ENCODE measurements at regions not wholly inside any gene's neighbourhood (a gene's known extent, or its start where the extent isn't known, plus 50 kb on each side); places are given as distances from the start of the nearest gene placed in this dataset.

DNA sequence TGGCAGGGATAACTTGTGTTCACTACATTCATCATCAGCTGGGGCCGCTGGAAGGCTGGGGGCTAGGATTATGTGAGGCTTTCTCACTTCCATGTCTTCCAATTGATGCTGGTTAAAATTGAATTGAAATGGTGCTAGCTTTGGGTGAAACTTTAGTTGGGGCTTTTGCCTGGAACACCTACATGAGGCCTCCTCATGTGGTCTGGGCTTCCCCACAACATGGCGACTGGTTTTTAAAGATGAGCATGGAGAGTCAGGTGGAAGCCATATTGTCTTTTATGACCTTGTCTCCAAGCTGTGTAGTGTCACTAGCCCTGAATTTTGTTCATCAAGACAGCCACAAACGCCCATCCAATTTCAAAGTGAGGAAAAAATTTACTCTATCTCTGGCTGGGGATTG is 1033.9 kb downstream of the TYW1 start:
- H3K27me3 ChIP-seq (ENCODE audit: insufficient read depth, low read depth, severe bottlenecking), result no peaks in the 10 kb centered on the region
- no peak overlapping the region for H3K4me3 ChIP-seq (ENCODE audit: low read depth, low read length)
- H3K36me3 ChIP-seq, result no peaks in the 10 kb centered on the region
- no peaks in the 10 kb centered on the region for H3K9me3 ChIP-seq (ENCODE audit: severe bottlenecking)
- no peak for DNase-seq
- H3K27ac ChIP-seq, result no peak overlapping the region
- TF ChIP-seq, protein P1, sequence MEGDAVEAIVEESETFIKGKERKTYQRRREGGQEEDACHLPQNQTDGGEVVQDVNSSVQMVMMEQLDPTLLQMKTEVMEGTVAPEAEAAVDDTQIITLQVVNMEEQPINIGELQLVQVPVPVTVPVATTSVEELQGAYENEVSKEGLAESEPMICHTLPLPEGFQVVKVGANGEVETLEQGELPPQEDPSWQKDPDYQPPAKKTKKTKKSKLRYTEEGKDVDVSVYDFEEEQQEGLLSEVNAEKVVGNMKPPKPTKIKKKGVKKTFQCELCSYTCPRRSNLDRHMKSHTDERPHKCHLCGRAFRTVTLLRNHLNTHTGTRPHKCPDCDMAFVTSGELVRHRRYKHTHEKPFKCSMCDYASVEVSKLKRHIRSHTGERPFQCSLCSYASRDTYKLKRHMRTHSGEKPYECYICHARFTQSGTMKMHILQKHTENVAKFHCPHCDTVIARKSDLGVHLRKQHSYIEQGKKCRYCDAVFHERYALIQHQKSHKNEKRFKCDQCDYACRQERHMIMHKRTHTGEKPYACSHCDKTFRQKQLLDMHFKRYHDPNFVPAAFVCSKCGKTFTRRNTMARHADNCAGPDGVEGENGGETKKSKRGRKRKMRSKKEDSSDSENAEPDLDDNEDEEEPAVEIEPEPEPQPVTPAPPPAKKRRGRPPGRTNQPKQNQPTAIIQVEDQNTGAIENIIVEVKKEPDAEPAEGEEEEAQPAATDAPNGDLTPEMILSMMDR (IDR thresholded peaks at IDR 0.05; ENCODE audit: low read depth, low read length), result no peak

DNA sequence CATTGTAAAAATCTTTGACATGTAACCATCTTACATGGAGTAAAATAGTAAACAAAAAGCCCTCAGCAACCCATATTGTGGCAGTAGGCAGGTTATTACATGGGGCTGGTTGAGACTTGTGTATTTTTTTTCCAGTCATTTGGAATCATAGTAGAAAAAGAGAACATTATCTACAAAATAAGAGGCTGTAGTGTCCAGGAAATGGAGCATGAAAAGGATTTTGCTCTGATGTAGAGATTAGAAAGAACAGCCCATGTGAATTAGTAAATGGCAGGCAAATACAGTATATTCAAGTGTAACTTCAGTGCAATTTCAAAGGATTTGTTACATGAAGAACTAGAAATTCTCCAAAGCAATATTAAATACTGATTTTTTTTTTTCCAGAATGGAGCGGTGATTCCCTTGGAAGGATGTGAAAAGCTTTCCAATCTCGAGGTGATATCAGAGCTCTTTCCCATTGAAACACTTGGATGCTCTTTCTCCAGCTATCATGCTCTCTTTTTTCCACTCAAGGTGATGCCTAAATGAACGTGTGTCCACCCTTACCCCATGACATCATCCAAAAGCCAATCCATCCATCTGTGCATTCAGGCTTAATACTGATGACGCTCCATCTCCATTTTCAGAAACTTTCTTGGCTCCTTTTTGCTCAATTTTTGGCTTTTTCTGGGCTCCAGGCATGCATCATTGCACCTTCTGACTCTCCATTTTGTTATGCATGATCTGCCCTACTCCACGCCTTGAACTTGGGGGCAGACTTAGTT is 1034.7 kb downstream of the TYW1 start:
- no peak for DNase-seq
- Histone ChIP-seq H3K27ac (no peak overlapping the region), H3K27me3 (ENCODE audit: insufficient read depth, low read depth, severe bottlenecking) (no peaks in the 10 kb centered on the region), H3K4me3 (ENCODE audit: low read depth, low read length) (no peak overlapping the region), H3K36me3 (no peaks in the 10 kb centered on the region), H3K9me3 (ENCODE audit: severe bottlenecking) (no peaks in the 10 kb centered on the region)
- TF ChIP-seq, protein P1 (IDR thresholded peaks at IDR 0.05; ENCODE audit: low read depth, low read length), result no peak

GRCh38 chr7:68038621-68039314 is 1042.1 kb downstream of the TYW1 start:
- DNase-seq, result no peak
- Histone ChIP-seq H3K36me3 (no peaks in the 10 kb centered on the region), H3K27ac (no peak overlapping the region), H3K4me3 (ENCODE audit: low read depth, low read length) (no peak overlapping the region), H3K27me3 (ENCODE audit: insufficient read depth, low read depth, severe bottlenecking) (no peaks in the 10 kb centered on the region), H3K9me3 (ENCODE audit: severe bottlenecking) (no peaks in the 10 kb centered on the region)
- TF ChIP-seq, protein P1 (IDR thresholded peaks at IDR 0.05; ENCODE audit: low read depth, low read length), result no peak

DNA sequence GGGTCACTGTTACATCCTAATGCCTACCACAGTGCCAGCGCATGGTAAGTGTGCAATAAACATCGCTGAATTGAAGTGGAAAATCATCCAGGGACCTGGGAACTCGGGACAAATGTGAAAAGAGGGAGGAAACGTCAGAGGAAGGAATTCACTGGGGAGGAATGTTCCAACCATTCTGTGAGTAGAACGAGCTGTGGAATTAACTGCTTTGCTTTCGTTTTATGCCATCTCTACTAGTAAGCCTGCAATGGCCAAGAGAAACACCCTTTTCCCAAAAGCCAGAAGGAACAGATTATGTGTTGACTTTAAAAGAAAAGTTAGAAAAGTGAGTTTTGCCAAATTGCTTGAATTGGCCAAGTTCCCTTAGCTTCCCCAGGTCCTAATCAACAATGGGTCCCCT is 1044.9 kb downstream of the TYW1 start:
- H3K4me3 ChIP-seq (ENCODE audit: low read depth, low read length), result no peak overlapping the region
- H3K27ac ChIP-seq, result no peak overlapping the region
- H3K36me3 ChIP-seq, result no peaks in the 10 kb centered on the region
- TF ChIP-seq, protein P1 (IDR thresholded peaks at IDR 0.05; ENCODE audit: low read depth, low read length), result no peak
- no peaks in the 10 kb centered on the region for H3K9me3 ChIP-seq (ENCODE audit: severe bottlenecking)
- H3K27me3 ChIP-seq (ENCODE audit: insufficient read depth, low read depth, severe bottlenecking), result no peaks in the 10 kb centered on the region
- DNase-seq, result no peak

DNA sequence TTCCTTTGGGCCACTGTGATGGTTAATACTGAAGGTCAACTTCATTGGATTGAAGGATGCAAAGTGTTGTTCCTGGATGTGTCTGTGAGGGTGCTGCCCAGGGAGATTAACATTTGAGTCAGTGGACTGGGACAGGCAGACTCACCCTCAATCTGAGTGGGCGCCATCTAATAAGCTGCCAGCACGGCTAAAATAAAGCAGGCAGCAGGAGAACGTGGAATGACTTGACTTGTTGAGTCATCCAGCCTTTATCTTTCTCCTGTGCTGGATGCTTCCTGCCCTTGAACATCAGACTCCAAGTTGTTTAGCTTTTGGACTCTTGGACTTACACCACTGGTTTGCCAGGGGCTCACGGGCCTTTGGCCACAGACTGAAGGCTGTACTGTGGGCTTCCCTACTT is 1046.9 kb downstream of the TYW1 start:
- TF ChIP-seq, protein P1 (IDR thresholded peaks at IDR 0.05; ENCODE audit: low read depth, low read length), result no peak
- no peak overlapping the region for H3K27ac ChIP-seq
- no peaks in the 10 kb centered on the region for H3K9me3 ChIP-seq (ENCODE audit: severe bottlenecking)
- no peaks in the 10 kb centered on the region for H3K36me3 ChIP-seq
- no peaks in the 10 kb centered on the region for H3K27me3 ChIP-seq (ENCODE audit: insufficient read depth, low read depth, severe bottlenecking)
- DNase-seq, result no peak
- no peak overlapping the region for H3K4me3 ChIP-seq (ENCODE audit: low read depth, low read length)
